Psoas muscle (tissue), 7 donors: ENCODE measurements at regions not wholly inside any gene's neighbourhood (a gene's known extent, or its start where the extent isn't known, plus 50 kb on each side); places are given as distances from the start of the nearest gene placed in this dataset.
"Not testable (repeated sequence)": the region's sequence is repeated elsewhere in the genome, so short reads cannot be mapped to it uniquely, and the experiment has no call there.

Source experiments
- ATAC-seq, 4 donors: fragments of 200-7000 bp; cut with Tn5 transposase; one replicate each; pipeline ENCODE4 v1.9.1; 2020; ENCODE audit warnings: moderate library complexity in 3 of 4, mild to moderate bottlenecking in 2 of 4
- DNase-seq, 2 donors: peaks; one replicate each; pipeline ENCODE4 v3.0.0-alpha.2; 2020
- H3K27ac ChIP-seq: fragments of 200-600 bp; one replicate; pipeline ENCODE4 v1.8.0; 2022
- H3K27me3 ChIP-seq, 3 donors: fragments of 200-600 bp in 1 of 3; one replicate each; pipeline versions ENCODE4 v1.6.1 to v1.8.0; 2013 to 2022; ENCODE audit warnings: low read length in 2 of 3, mild to moderate bottlenecking in 2 of 3, moderate library complexity in 1 of 3; ENCODE audit not compliant: insufficient read depth in 3 of 3
- H3K36me3 ChIP-seq, 2 donors: fragments of 200-600 bp in 1 of 2; one replicate each; pipeline versions ENCODE4 v1.6.1 to v1.8.0; 2013 to 2022; ENCODE audit warnings: low read depth in 1 of 2, mild to moderate bottlenecking in 1 of 2, moderate library complexity in 1 of 2; ENCODE audit not compliant: insufficient read depth in 1 of 2
- H3K4me1 ChIP-seq: fragments of 200-600 bp; one replicate; pipeline ENCODE4 v1.8.0; 2022
- H3K4me3 ChIP-seq: fragments of 200-600 bp; one replicate; pipeline ENCODE4 v1.8.0; 2022; ENCODE audit warnings: mild to moderate bottlenecking
- H3K9me3 ChIP-seq: fragments of 200-600 bp; one replicate; pipeline ENCODE4 v1.8.0; 2022
- WGBS, 3 donors: extraction: QIAGEN DNeasy Blood & Tissue Kit; methylation state at CpG; one replicate each; pipeline versions ENCODE4 v1.1.6 to v1.1.7; 2013; 5-methylcytosine and 5-hydroxymethylcytosine counted together
- intact Hi-C, 2 donors: fragments of 100-400 bp; cut with DNase I; formaldehyde crosslinking; loops; one replicate each; pipeline versions ENCODE4 v1.11.0 to v1.14.2; 2022
- donor health status: healthy with polysubstance abuse.
- donor health status: DM: no; HTN: no; CAD: no; lungs with moderate emphysema.
- donor health status: Bipolar disorder and iron deficiency.
- donor health status: healthy.
- donor health status: DM: yes; HTN: yes; CAD: no.
- donor health status: DM: no; HTN: no; CAD: no.
- donor health status: DM: yes; HTN: yes; CAD: no.

- intact Hi-C loops, H3K9me3 ChIP-seq, DNase-seq, H3K36me3 ChIP-seq, H3K27ac ChIP-seq, ATAC-seq, H3K27me3 ChIP-seq, H3K4me1 ChIP-seq, H3K4me3 ChIP-seq: not testable (repeated sequence)
- 56 to 78% (median 76%) methylated on average over 1 to 29 of the region's 36 CpGs for WGBS, 3 donors
Measured at GRCh38 chr15:21174761-21175160, 265.5 kb downstream of the POTEB3 start.

- H3K4me1 ChIP-seq, intact Hi-C loops, ATAC-seq, H3K36me3 ChIP-seq, H3K9me3 ChIP-seq, H3K4me3 ChIP-seq, H3K27ac ChIP-seq, H3K27me3 ChIP-seq: not testable (repeated sequence)
- 89 to 93% (median 91%) methylated on average over 8 to 15 of the region's 24 CpGs for WGBS, 3 donors
- peak in 1 of 2 donors; percentile 49 for DNase-seq
Measured at GRCh38 chr15:21151203-21151966, 285.3 kb upstream of the POTEB2 start.

GRCh38 chr15:21148136-21148535 lies 282.0 kb upstream of the POTEB2 start:
- H3K27me3 ChIP-seq, H3K27ac ChIP-seq, H3K4me1 ChIP-seq, intact Hi-C loops, H3K9me3 ChIP-seq, H3K4me3 ChIP-seq, H3K36me3 ChIP-seq, ATAC-seq, DNase-seq: not testable (repeated sequence)
- WGBS, 3 donors: 75 to 86% (median 86%) methylated on average over 4 of the region's 5 CpGs

GRCh38 chr15:21133893-21134292 lies 267.8 kb upstream of the POTEB2 start:
- H3K9me3 ChIP-seq, H3K4me1 ChIP-seq, H3K36me3 ChIP-seq, H3K27me3 ChIP-seq, H3K4me3 ChIP-seq, H3K27ac ChIP-seq, DNase-seq, ATAC-seq, intact Hi-C loops: not testable (repeated sequence)
- 44% methylated on average over 1 of the region's 7 CpGs; no CpG with 5 or more reads in 2 of the 3 donors for WGBS, 3 donors

- H3K27ac ChIP-seq, H3K4me1 ChIP-seq, intact Hi-C loops, H3K27me3 ChIP-seq, H3K36me3 ChIP-seq, H3K9me3 ChIP-seq, ATAC-seq, H3K4me3 ChIP-seq: not testable (repeated sequence)
- DNase-seq: peak in 1 of 2 donors; percentile 48
- 0 to 6% (median 0%) methylated on average over 1 of the region's 4 CpGs for WGBS, 3 donors
Measured at GRCh38 chr15:21112271-21113053, 246.3 kb upstream of the POTEB2 start.

- intact Hi-C loops, H3K4me1 ChIP-seq, H3K9me3 ChIP-seq, ATAC-seq, H3K27ac ChIP-seq, H3K36me3 ChIP-seq, H3K4me3 ChIP-seq, H3K27me3 ChIP-seq: not testable (repeated sequence)
- DNase-seq: peak; percentile 28 to 70
- WGBS, 3 donors: 71 to 77% (median 73%) methylated on average over 1 of the region's 2 CpGs
Measured at GRCh38 chr15:21111861-21112260, 245.7 kb upstream of the POTEB2 start.

- peak in 1 of 2 donors; percentile 22 for DNase-seq
- H3K27ac ChIP-seq, intact Hi-C loops, H3K4me3 ChIP-seq, H3K36me3 ChIP-seq, ATAC-seq, H3K4me1 ChIP-seq, H3K9me3 ChIP-seq, H3K27me3 ChIP-seq: not testable (repeated sequence)
- no CpG with 5 or more reads among the region's 4 CpGs for WGBS, 3 donors
Measured at GRCh38 chr15:21111172-21111571, 245.1 kb upstream of the POTEB2 start.

- DNase-seq: peak; percentile 46 to 81
- H3K9me3 ChIP-seq, H3K27ac ChIP-seq, H3K36me3 ChIP-seq, H3K4me3 ChIP-seq, intact Hi-C loops, H3K4me1 ChIP-seq, H3K27me3 ChIP-seq: not testable (repeated sequence)
- 50 to 56% (median 54%) methylated on average over 4 of the region's 5 CpGs for WGBS, 3 donors
- peak in 1 of 4 donors; percentile 49 for ATAC-seq
Measured at GRCh38 chr15:21110187-21110804, 244.2 kb upstream of the POTEB2 start.

- ATAC-seq, H3K27ac ChIP-seq, DNase-seq, H3K27me3 ChIP-seq, H3K4me1 ChIP-seq, H3K4me3 ChIP-seq, intact Hi-C loops, H3K9me3 ChIP-seq, H3K36me3 ChIP-seq: not testable (repeated sequence)
- no CpG with 5 or more reads among the region's 3 CpGs for WGBS, 3 donors
Measured at GRCh38 chr15:21108384-21108783, 242.3 kb upstream of the POTEB2 start.

GRCh38 chr15:21107399-21108381 lies 241.6 kb upstream of the POTEB2 start:
- H3K9me3 ChIP-seq, H3K4me3 ChIP-seq, H3K27ac ChIP-seq, H3K4me1 ChIP-seq, H3K27me3 ChIP-seq, H3K36me3 ChIP-seq, intact Hi-C loops: not testable (repeated sequence)
- peak in 2 of 4 donors; percentile 43 to 57 for ATAC-seq
- peak in 1 of 2 donors; percentile 65 for DNase-seq
- 50 to 86% methylated on average over 1 of the region's 10 CpGs; no CpG with 5 or more reads in 1 of the 3 donors for WGBS, 3 donors
